ENCODE measurements at regions not wholly inside any gene's neighbourhood (a gene's known extent, or its start where the extent isn't known, plus 50 kb on each side); places are given as distances from the start of the nearest gene placed in this dataset.

DNA sequence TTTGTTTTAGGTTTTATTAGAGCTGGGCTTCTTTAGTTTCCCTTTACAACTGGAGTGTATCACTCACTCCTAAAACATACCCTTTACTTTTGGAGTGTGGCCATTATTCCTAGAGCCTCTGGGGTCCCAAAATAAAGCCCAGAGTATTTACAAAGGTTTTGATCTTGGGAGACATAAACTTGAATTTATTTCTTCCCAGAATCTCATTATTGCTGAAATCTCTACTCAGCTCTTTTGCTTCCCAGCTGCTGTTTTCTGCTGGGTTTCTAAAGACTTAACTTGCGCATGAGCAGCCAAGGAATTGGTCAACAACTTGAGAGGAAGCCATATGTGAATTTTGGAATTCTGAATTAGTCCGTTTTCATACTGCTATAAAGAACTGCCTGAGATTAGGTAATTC, 94.5 kb upstream of the NRSN1 start:
- no peaks in the 10 kb centered on the region for H3K27me3 ChIP-seq (ENCODE audit: insufficient read depth, low read length, poor library complexity, severe bottlenecking)
- TF ChIP-seq, protein P1, sequence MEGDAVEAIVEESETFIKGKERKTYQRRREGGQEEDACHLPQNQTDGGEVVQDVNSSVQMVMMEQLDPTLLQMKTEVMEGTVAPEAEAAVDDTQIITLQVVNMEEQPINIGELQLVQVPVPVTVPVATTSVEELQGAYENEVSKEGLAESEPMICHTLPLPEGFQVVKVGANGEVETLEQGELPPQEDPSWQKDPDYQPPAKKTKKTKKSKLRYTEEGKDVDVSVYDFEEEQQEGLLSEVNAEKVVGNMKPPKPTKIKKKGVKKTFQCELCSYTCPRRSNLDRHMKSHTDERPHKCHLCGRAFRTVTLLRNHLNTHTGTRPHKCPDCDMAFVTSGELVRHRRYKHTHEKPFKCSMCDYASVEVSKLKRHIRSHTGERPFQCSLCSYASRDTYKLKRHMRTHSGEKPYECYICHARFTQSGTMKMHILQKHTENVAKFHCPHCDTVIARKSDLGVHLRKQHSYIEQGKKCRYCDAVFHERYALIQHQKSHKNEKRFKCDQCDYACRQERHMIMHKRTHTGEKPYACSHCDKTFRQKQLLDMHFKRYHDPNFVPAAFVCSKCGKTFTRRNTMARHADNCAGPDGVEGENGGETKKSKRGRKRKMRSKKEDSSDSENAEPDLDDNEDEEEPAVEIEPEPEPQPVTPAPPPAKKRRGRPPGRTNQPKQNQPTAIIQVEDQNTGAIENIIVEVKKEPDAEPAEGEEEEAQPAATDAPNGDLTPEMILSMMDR (conservative IDR thresholded peaks at IDR 0.05; ENCODE audit: low read length), result no peak
- TF ChIP-seq EZH2phosphoT487 (IDR thresholded peaks at IDR 0.05; ENCODE audit: borderline replicate concordance), result no peak

DNA sequence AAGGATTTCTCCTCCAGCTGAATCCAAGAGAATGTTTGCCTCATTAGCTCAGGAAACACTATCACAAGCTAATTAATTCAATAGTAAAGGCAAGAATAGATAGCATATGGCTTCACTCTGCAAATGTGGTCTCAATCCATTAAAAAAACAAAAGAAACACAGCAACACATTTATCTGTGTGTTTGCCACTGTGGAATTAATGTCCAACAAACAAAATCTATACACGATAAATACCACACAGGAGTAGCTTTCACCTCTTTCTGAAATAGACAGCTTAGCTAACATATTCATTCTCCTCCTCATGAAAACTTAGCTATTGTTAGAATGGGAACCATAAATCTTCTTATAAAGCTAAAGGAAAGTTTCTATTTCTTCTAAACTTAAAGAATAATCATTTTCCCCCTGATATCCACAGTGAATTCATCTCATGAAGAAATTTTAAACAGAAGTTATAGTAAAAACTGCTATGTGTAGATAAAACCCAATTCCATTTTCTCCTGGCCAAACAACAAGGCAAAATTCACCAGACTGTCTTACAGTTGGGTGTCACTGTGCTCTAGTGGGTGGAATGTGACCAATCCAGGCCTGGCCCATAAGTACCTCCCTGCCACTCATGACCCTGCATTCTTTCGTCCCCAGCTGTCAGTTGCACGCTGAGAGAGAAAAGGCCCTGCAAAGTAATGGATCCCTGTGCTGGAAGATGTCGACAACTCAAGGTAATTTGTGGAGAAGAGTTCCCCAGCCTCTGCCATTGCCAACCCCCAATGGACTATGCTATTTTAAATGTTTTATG, 92.9 kb upstream of the NRSN1 start:
- Histone ChIP-seq H3K36me3 (ENCODE audit: insufficient read depth, low read length) (no peaks in the 10 kb centered on the region), H3K9me3 (ENCODE audit: insufficient read depth, low read depth, low read length) (no peaks in the 10 kb centered on the region), H3K4me1 (ENCODE audit: insufficient read depth, low read length, poor library complexity, severe bottlenecking) (no peaks in the 10 kb centered on the region), H4K20me1 (ENCODE audit: insufficient read depth, low read length, poor library complexity, severe bottlenecking) (no peaks in the 10 kb centered on the region), H3K4me2 (ENCODE audit: low read depth, low read length, poor library complexity, severe bottlenecking) (no peak overlapping the region), H2AFZ (ENCODE audit: low read length) (no peak overlapping the region), H3K9ac (ENCODE audit: low read depth, low read length, poor library complexity, severe bottlenecking) (no peak overlapping the region), H3K9me2 (replicated peaks; ENCODE audit: low read depth, low read length) (no peaks in the 10 kb centered on the region), H3K79me2 (ENCODE audit: insufficient read depth, low read length) (no peaks in the 10 kb centered on the region), H3K27me3 (ENCODE audit: insufficient read depth, low read length, poor library complexity, severe bottlenecking) (no peaks in the 10 kb centered on the region), H3F3A (ENCODE audit: low read depth) (no peaks in the 10 kb centered on the region), H3K4me3 (ENCODE audit: low read length, poor library complexity, severe bottlenecking) (no peak overlapping the region)
- TF ChIP-seq EZH2phosphoT487 (IDR thresholded peaks at IDR 0.05; ENCODE audit: borderline replicate concordance), result no peak
- TF ChIP-seq, protein P1 (conservative IDR thresholded peaks at IDR 0.05; ENCODE audit: low read length), result no peak

More for the DNA sequence above, 94.5 kb upstream of the NRSN1 start:
- Histone ChIP-seq H3K79me2 (ENCODE audit: insufficient read depth, low read length) (no peaks in the 10 kb centered on the region), H2AFZ (ENCODE audit: low read length) (no peak overlapping the region), H4K20me1 (ENCODE audit: insufficient read depth, low read length, poor library complexity, severe bottlenecking) (no peaks in the 10 kb centered on the region), H3K9me3 (ENCODE audit: insufficient read depth, low read depth, low read length) (no peaks in the 10 kb centered on the region), H3K4me2 (ENCODE audit: low read depth, low read length, poor library complexity, severe bottlenecking) (no peak overlapping the region), H3F3A (ENCODE audit: low read depth) (no peaks in the 10 kb centered on the region), H3K4me1 (ENCODE audit: insufficient read depth, low read length, poor library complexity, severe bottlenecking) (no peaks in the 10 kb centered on the region), H3K9ac (ENCODE audit: low read depth, low read length, poor library complexity, severe bottlenecking) (no peak overlapping the region), H3K9me2 (replicated peaks; ENCODE audit: low read depth, low read length) (no peaks in the 10 kb centered on the region), H3K36me3 (ENCODE audit: insufficient read depth, low read length) (no peaks in the 10 kb centered on the region), H3K4me3 (ENCODE audit: low read length, poor library complexity, severe bottlenecking) (no peak overlapping the region)

DNA sequence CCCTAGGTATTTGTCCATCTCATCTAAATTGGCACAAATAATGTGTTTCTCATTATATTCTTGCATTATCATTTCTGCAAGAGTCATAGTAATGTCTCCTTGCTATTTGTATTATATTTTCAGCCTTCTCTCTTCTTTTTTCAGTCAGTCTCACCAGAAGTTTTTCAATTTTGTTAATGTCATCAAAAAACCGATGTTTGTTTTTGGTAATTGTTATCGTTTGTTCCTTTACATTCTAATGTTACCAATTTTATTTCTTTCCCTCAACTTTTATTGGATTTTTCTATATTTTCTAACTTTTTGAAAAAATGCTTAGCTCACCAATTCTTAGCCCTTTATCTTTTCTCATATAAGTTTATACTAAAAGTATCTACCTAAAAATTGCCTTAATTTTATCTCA, 82.2 kb upstream of the NRSN1 start:
- Histone ChIP-seq H3K9me3 (ENCODE audit: insufficient read depth, low read depth, low read length) (no peaks in the 10 kb centered on the region), H3K27me3 (ENCODE audit: insufficient read depth, low read length, poor library complexity, severe bottlenecking) (no peaks in the 10 kb centered on the region), H3K9me2 (replicated peaks; ENCODE audit: low read depth, low read length) (no peaks in the 10 kb centered on the region), H3K9ac (ENCODE audit: low read depth, low read length, poor library complexity, severe bottlenecking) (no peak overlapping the region), H3K79me2 (ENCODE audit: insufficient read depth, low read length) (no peaks in the 10 kb centered on the region), H4K20me1 (ENCODE audit: insufficient read depth, low read length, poor library complexity, severe bottlenecking) (no peaks in the 10 kb centered on the region), H3K4me2 (ENCODE audit: low read depth, low read length, poor library complexity, severe bottlenecking) (no peak overlapping the region), H2AFZ (ENCODE audit: low read length) (no peak overlapping the region), H3K4me3 (ENCODE audit: low read length, poor library complexity, severe bottlenecking) (no peak overlapping the region), H3K4me1 (ENCODE audit: insufficient read depth, low read length, poor library complexity, severe bottlenecking) (no peaks in the 10 kb centered on the region), H3K36me3 (ENCODE audit: insufficient read depth, low read length) (no peaks in the 10 kb centered on the region), H3F3A (ENCODE audit: low read depth) (no peaks in the 10 kb centered on the region)
- TF ChIP-seq EZH2phosphoT487 (IDR thresholded peaks at IDR 0.05; ENCODE audit: borderline replicate concordance), result no peak
- TF ChIP-seq, protein P1 (conservative IDR thresholded peaks at IDR 0.05; ENCODE audit: low read length), result no peak

Measured in Loucy (cell line).